Transverse colon (tissue), 3 donors: ENCODE measurements at regions not wholly inside any gene's neighbourhood (a gene's known extent, or its start where the extent isn't known, plus 50 kb on each side); places are given as distances from the start of the nearest gene placed in this dataset.

ENCODE experiments used
- CTCF ChIP-seq, 5 experiments: fragments of 200-600 bp in 3 of 5; fragments of 450-650 bp in 2 of 5; sonication (generic) in 3 of 5; IDR thresholded peaks; 1 replicate in 2 of 5; 2 replicates in 3 of 5; pipeline ENCODE4 v1.5.1; 2016 to 2017; ENCODE audit warnings: antibody characterized with exemption in 5 of 5, inconsistent platforms in 3 of 5, mild to moderate bottlenecking in 2 of 5, moderate library complexity in 1 of 5
- POLR2A ChIP-seq: fragments of 450-650 bp; IDR thresholded peaks from one replicate; pipeline ENCODE4 v1.6.1; 2016; ENCODE audit warnings: antibody characterized with exemption, mild to moderate bottlenecking, moderate library complexity

- TF ChIP-seq CTCF (IDR thresholded peaks at IDR 0.05) (no peak), POLR2A (no peak)
These were observed 265.8 kb downstream of the ARAP2 start for GRCh38 chr4:35978551-35978950.
